ENCODE measurements at regions not wholly inside any gene's neighbourhood (a gene's known extent, or its start where the extent isn't known, plus 50 kb on each side); places are given as distances from the start of the nearest gene placed in this dataset.

DNA sequence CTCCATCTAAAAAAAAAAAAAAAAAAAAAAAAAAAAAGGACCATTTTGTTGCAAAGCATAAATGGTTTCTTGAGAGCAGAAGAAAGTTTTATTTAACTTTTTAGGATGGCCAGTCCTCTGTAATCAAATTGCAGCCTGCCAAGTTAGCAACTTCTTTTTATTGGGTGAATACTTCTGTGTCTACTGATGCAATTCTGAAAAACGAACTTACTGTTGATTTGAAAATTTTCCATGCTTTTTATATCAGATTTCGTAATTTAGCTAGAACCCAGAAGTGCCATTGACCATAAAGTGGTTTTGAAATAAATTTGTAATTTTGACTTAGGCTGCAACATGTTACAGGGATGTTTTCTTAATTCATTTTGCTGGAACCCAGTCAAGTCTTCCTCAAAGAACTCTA, 269.1 kb upstream of the ACTBL2 start:
- no peaks in the 10 kb centered on the region for H3K27me3 ChIP-seq (ENCODE audit: control insufficient read depth in 1 of 2, insufficient read depth in 2 of 2, low read length in 1 of 2)
- no peak overlapping the region for H3K27ac ChIP-seq (ENCODE audit: low read depth in 1 of 2, low read length in 2 of 2)
- no peaks in the 10 kb centered on the region for H3K36me3 ChIP-seq (ENCODE audit: control insufficient read depth in 1 of 2, insufficient read depth in 2 of 2, low read length in 1 of 2)
- ATAC-seq (ENCODE audit: low FRiP score) (no peak), DNase-seq (no peak)
- H3K4me1 ChIP-seq (ENCODE audit: control insufficient read depth in 1 of 2, insufficient read depth in 2 of 2, low read length in 2 of 2), result no peaks in the 10 kb centered on the region
- no peaks in the 10 kb centered on the region for H3K9me3 ChIP-seq (ENCODE audit: control insufficient read depth, low read length)
- intact Hi-C loops (cut with DNase I), result no loop called here
- 19 to 24% methylated on average over 2 of the region's 2 CpGs for WGBS, 2 donors
- H3K4me3 ChIP-seq (ENCODE audit: low read length in 2 of 2), result no peak overlapping the region

DNA sequence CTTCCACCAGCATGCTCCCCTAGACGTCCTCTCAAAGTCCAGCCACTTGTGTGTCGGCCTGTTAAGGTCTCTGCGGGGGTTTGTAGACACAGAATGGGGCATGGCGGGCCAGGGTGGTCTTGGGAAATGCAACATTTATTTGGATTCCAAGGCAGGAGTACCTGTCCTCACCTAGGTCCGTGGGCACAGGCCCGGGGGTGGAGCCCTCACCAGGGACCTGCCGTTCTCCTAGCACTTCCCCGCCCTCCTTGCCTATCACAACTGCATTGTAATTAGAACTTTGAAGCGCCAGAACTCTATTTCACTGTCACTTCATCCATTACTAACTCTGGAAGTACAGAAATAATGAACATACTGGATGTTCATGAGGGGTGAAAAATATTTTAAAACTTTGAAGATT, 268.3 kb upstream of the ACTBL2 start:
- intact Hi-C loops (cut with DNase I), result no loop called here
- peaks cover 2% of the 10 kb centered on the region for H3K9me3 ChIP-seq (ENCODE audit: control insufficient read depth, low read length)
- H3K27ac ChIP-seq (ENCODE audit: low read depth in 1 of 2, low read length in 2 of 2), result no peak overlapping the region
- no peak overlapping the region for H3K4me3 ChIP-seq (ENCODE audit: low read length in 2 of 2)
- H3K4me1 ChIP-seq (ENCODE audit: control insufficient read depth in 1 of 2, insufficient read depth in 2 of 2, low read length in 2 of 2), result no peaks in the 10 kb centered on the region
- WGBS, 2 donors, result 93 to 94% methylated on average over 9 of the region's 9 CpGs
- ATAC-seq (ENCODE audit: low FRiP score) (no peak), DNase-seq (no peak)
- no peaks in the 10 kb centered on the region for H3K27me3 ChIP-seq (ENCODE audit: control insufficient read depth in 1 of 2, insufficient read depth in 2 of 2, low read length in 1 of 2)
- H3K36me3 ChIP-seq (ENCODE audit: control insufficient read depth in 1 of 2, insufficient read depth in 2 of 2, low read length in 1 of 2), result no peaks in the 10 kb centered on the region

DNA sequence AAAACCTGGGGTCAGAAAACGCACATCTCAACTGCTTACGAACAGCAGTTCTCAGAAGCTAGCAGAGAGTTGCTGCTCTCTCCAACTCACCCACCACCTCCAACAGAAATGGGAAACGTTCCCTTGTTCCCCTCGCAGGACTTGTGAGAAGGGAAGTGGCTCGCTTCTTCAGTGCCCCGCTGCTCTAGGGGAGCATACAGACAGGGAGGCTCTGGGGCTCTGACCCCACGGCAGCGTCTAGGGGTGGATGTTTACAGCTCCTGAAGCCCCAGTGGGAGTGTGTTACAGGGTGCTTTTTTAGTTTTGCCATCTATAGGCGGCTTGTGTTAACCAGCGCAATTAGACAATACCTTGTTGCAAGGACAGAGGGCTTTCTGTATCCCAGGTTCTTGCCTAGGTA, 267.7 kb upstream of the ACTBL2 start:
- H3K27ac ChIP-seq (ENCODE audit: low read depth in 1 of 2, low read length in 2 of 2), result no peak overlapping the region
- H3K36me3 ChIP-seq (ENCODE audit: control insufficient read depth in 1 of 2, insufficient read depth in 2 of 2, low read length in 1 of 2), result no peaks in the 10 kb centered on the region
- intact Hi-C loops (cut with DNase I), result no loop called here
- ATAC-seq (ENCODE audit: low FRiP score), result no peak
- no peak for DNase-seq
- H3K27me3 ChIP-seq (ENCODE audit: control insufficient read depth in 1 of 2, insufficient read depth in 2 of 2, low read length in 1 of 2), result no peaks in the 10 kb centered on the region
- peaks cover 2% of the 10 kb centered on the region for H3K9me3 ChIP-seq (ENCODE audit: control insufficient read depth, low read length)
- no peak overlapping the region for H3K4me3 ChIP-seq (ENCODE audit: low read length in 2 of 2)
- WGBS, 2 donors, result 94% methylated on average over 10 of the region's 10 CpGs
- no peaks in the 10 kb centered on the region for H3K4me1 ChIP-seq (ENCODE audit: control insufficient read depth in 1 of 2, insufficient read depth in 2 of 2, low read length in 2 of 2)

DNA sequence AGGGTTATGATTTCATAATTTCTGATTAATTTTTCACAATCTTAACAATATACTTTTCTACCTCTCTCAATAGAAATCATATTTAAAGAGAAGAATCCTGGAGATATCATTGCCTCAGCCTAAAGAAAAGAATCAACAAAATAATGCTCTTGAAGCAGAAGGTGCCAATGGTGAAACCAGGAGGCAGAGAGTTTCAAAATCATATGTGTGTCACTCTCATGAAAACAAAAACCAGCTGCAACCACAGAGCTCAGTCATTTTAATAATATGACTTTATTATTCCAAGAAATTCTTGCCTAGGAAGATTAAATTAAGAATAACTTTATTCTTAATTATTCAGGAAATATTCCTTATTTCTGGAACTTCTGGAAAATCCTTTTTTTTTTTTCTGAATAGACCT, 266.8 kb upstream of the ACTBL2 start:
- intact Hi-C loops (cut with DNase I), result no loop called here
- Histone ChIP-seq H3K27ac (ENCODE audit: low read depth in 1 of 2, low read length in 2 of 2) (no peak overlapping the region), H3K9me3 (ENCODE audit: control insufficient read depth, low read length) (peaks cover 2% of the 10 kb centered on the region), H3K27me3 (ENCODE audit: control insufficient read depth in 1 of 2, insufficient read depth in 2 of 2, low read length in 1 of 2) (no peaks in the 10 kb centered on the region), H3K36me3 (ENCODE audit: control insufficient read depth in 1 of 2, insufficient read depth in 2 of 2, low read length in 1 of 2) (no peaks in the 10 kb centered on the region), H3K4me1 (ENCODE audit: control insufficient read depth in 1 of 2, insufficient read depth in 2 of 2, low read length in 2 of 2) (no peaks in the 10 kb centered on the region), H3K4me3 (ENCODE audit: low read length in 2 of 2) (no peak overlapping the region)
- ATAC-seq (ENCODE audit: low FRiP score) (no peak), DNase-seq (no peak)

DNA sequence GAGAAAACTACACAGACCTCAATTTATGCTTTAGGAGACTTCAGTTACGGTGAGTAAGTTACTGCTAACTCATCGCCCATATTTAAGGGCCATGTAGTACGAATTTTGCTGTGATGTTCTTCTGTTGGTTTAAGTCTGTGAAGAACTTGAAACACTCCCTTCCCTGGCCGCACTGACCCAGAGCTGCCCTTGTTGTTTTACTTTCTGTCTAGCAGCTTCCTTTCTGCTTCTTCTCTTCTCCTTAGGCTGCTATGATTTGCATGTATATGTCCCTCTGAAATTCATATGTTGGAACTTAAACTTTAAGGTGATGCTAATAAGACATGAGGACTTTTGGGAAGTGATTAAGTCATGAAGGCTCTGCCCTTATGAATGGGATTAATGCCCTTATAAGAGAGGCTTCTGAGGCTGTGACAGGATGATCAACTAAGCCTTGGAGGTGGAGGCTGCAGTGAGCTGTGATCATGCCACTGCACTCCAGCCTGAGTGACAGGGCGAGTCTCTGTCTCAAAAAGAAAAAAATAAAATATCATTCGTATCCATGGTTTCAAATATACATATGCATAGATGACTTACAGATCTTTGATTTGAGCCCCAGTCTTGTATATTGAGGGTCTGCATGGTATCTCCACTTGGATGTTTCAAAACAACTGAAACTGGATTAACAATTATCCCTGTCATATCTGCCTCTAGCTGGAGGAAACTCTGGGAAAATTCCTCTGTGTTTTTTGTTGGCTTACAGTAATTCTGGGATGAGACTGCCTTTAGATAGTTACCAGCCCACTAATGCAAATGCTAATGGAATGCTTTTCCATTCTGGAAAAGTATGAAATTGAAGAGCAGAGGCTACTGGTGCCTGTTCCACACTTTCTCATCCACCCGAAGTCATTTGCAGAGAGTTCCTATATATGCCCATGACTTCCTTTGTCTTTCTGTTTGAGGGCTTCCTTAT, 263.4 kb upstream of the ACTBL2 start:
- H3K27me3 ChIP-seq (ENCODE audit: control insufficient read depth in 1 of 2, insufficient read depth in 2 of 2, low read length in 1 of 2), result no peaks in the 10 kb centered on the region
- H3K4me3 ChIP-seq (ENCODE audit: low read length in 2 of 2), result no peak overlapping the region
- H3K27ac ChIP-seq (ENCODE audit: low read depth in 1 of 2, low read length in 2 of 2), result no peak overlapping the region
- WGBS, 2 donors, result 93% methylated on average over 7 of the region's 7 CpGs
- ATAC-seq (ENCODE audit: low FRiP score) (no peak), DNase-seq (no peak)
- intact Hi-C loops (cut with DNase I), result no loop called here
- no peaks in the 10 kb centered on the region for H3K36me3 ChIP-seq (ENCODE audit: control insufficient read depth in 1 of 2, insufficient read depth in 2 of 2, low read length in 1 of 2)
- H3K4me1 ChIP-seq (ENCODE audit: control insufficient read depth in 1 of 2, insufficient read depth in 2 of 2, low read length in 2 of 2), result no peaks in the 10 kb centered on the region
- peaks cover 2% of the 10 kb centered on the region for H3K9me3 ChIP-seq (ENCODE audit: control insufficient read depth, low read length)

DNA sequence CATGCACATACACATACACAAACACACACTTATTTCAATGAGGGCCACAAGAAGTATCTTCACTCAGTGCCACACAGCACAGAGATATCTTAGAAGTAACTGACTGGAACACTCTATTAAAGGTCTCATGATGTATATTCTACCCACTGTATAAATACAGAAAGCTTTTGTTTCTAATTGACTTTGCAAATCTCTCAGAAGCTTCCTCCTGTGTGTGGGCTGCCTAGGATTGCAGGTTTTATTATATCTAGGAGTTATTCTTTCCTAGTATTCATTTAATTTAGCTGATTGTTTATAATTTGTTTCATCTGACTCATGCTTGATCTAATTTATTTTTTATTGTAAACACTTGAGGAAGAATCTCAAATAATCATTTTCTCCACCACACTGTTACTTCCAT, 262.4 kb upstream of the ACTBL2 start:
- ATAC-seq (ENCODE audit: low FRiP score), result no peak

DNA sequence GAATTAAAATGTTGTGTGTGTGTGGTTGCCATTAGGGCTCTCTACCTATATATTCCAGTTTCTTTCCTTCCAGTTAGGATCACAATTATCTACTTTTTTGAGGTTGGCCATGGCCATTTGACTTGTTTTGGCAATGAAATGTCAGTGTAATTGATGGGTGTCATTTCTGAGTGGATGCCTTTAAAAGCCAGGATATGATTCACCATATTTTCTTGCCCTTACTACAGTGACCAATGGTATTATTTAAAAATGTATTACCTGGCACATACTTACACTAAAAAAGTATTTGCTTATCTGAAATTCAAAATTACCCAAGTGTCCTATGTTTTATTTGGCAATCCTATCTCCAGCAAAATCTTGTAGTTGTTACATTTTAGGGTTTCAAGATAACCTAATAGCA, 258.7 kb upstream of the ACTBL2 start:
- no peak overlapping the region for H3K4me3 ChIP-seq (ENCODE audit: low read length in 2 of 2)
- no peak for DNase-seq
- no peaks in the 10 kb centered on the region for H3K36me3 ChIP-seq (ENCODE audit: control insufficient read depth in 1 of 2, insufficient read depth in 2 of 2, low read length in 1 of 2)
- no peak overlapping the region for H3K27ac ChIP-seq (ENCODE audit: low read depth in 1 of 2, low read length in 2 of 2)
- H3K27me3 ChIP-seq (ENCODE audit: control insufficient read depth in 1 of 2, insufficient read depth in 2 of 2, low read length in 1 of 2), result no peaks in the 10 kb centered on the region
- H3K4me1 ChIP-seq (ENCODE audit: control insufficient read depth in 1 of 2, insufficient read depth in 2 of 2, low read length in 2 of 2), result no peaks in the 10 kb centered on the region
- no peaks in the 10 kb centered on the region for H3K9me3 ChIP-seq (ENCODE audit: control insufficient read depth, low read length)
- ATAC-seq (ENCODE audit: low FRiP score), result no peak
- intact Hi-C loops (cut with DNase I), result no loop called here

More for the DNA sequence above, 262.4 kb upstream of the ACTBL2 start:
- Histone ChIP-seq H3K27me3 (ENCODE audit: control insufficient read depth in 1 of 2, insufficient read depth in 2 of 2, low read length in 1 of 2) (no peaks in the 10 kb centered on the region), H3K36me3 (ENCODE audit: control insufficient read depth in 1 of 2, insufficient read depth in 2 of 2, low read length in 1 of 2) (no peaks in the 10 kb centered on the region), H3K27ac (ENCODE audit: low read depth in 1 of 2, low read length in 2 of 2) (no peak overlapping the region), H3K9me3 (ENCODE audit: control insufficient read depth, low read length) (peaks cover 2% of the 10 kb centered on the region), H3K4me3 (ENCODE audit: low read length in 2 of 2) (no peak overlapping the region), H3K4me1 (ENCODE audit: control insufficient read depth in 1 of 2, insufficient read depth in 2 of 2, low read length in 2 of 2) (no peaks in the 10 kb centered on the region)
- DNase-seq, result no peak
- intact Hi-C loops (cut with DNase I), result no loop called here

DNA sequence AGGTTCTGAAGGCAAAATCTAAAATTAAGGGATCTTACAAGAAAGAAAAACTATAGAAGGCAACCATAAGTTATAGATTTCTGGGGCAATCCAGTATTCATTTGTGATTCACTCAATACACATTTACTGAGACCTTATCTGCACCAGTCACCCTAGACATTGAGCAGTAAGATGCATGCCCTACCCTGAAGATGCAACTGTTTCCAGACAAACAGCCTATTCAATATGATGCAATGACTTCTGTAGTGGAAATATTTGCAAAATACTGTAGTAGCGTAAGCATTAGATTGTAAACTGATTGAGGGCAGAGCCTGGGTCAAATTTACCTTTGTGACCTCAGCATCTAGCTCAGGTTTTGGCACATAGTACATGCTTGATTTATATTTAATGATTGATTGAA, 256.2 kb upstream of the ACTBL2 start:
- Histone ChIP-seq H3K4me1 (ENCODE audit: control insufficient read depth in 1 of 2, insufficient read depth in 2 of 2, low read length in 2 of 2) (no peaks in the 10 kb centered on the region), H3K27ac (ENCODE audit: low read depth in 1 of 2, low read length in 2 of 2) (no peak overlapping the region), H3K36me3 (ENCODE audit: control insufficient read depth in 1 of 2, insufficient read depth in 2 of 2, low read length in 1 of 2) (no peaks in the 10 kb centered on the region), H3K27me3 (ENCODE audit: control insufficient read depth in 1 of 2, insufficient read depth in 2 of 2, low read length in 1 of 2) (no peaks in the 10 kb centered on the region), H3K4me3 (ENCODE audit: low read length in 2 of 2) (no peak overlapping the region), H3K9me3 (ENCODE audit: control insufficient read depth, low read length) (no peaks in the 10 kb centered on the region)
- DNase-seq (no peak), ATAC-seq (ENCODE audit: low FRiP score) (no peak)
- intact Hi-C loops (cut with DNase I), result loop anchor here in 1 of 2 donors (5.0 kb wide), 1 partner anchor 41 kb away; no protein-coding TSS in a partner anchor
- 97 to 99% methylated on average over 1 of the region's 1 CpG for WGBS, 2 donors

DNA sequence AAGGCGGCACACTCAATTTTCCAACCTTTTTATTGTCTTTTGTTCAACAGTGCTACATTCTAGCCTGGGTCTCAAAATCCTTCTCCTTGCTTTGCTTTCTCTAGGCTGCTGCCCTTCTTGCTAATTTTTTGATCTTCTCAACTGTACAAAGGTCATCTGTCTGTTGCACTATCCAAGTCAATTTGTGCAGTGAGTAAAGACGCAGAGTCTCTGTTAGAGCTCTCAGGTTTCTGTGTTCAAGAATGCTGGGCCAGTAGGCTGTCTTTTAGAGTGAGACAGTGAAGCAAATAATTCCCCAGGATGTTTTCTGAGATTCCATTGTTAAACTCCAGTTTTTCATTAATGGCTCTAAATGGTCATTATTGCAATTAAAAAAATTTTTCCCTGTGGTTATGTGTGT, 255.7 kb upstream of the ACTBL2 start:
- intact Hi-C loops (cut with DNase I), result loop anchor here in 1 of 2 donors (5.0 kb wide), 1 partner anchor 41 kb away; no protein-coding TSS in a partner anchor
- H3K4me1 ChIP-seq (ENCODE audit: control insufficient read depth in 1 of 2, insufficient read depth in 2 of 2, low read length in 2 of 2), result no peaks in the 10 kb centered on the region
- no peaks in the 10 kb centered on the region for H3K36me3 ChIP-seq (ENCODE audit: control insufficient read depth in 1 of 2, insufficient read depth in 2 of 2, low read length in 1 of 2)
- 93 to 97% methylated on average over 2 of the region's 2 CpGs for WGBS, 2 donors
- H3K27me3 ChIP-seq (ENCODE audit: control insufficient read depth in 1 of 2, insufficient read depth in 2 of 2, low read length in 1 of 2), result no peaks in the 10 kb centered on the region
- ATAC-seq (ENCODE audit: low FRiP score) (no peak), DNase-seq (no peak)
- no peaks in the 10 kb centered on the region for H3K9me3 ChIP-seq (ENCODE audit: control insufficient read depth, low read length)
- no peak overlapping the region for H3K4me3 ChIP-seq (ENCODE audit: low read length in 2 of 2)
- no peak overlapping the region for H3K27ac ChIP-seq (ENCODE audit: low read depth in 1 of 2, low read length in 2 of 2)

Measured in aorta (tissue), 5 donors.